OCI-LY1 (cell line): ENCODE measurements at regions not wholly inside any gene's neighbourhood (a gene's known extent, or its start where the extent isn't known, plus 50 kb on each side); places are given as distances from the start of the nearest gene placed in this dataset.

ENCODE experiments used
- H2AFZ ChIP-seq: fragments of 200-600 bp; sonication (generic), shearing (Covaris generic); 2 replicates; pipeline ENCODE4 v1.6.0; 2014; ENCODE audit warnings: antibody characterized with exemption, mild to moderate bottlenecking, low read length
- H3F3A ChIP-seq: fragments of 200-600 bp; sonication (generic), shearing (Covaris generic); 2 replicates; pipeline ENCODE4 v1.6.0; 2014; ENCODE audit warnings: mild to moderate bottlenecking, antibody characterized with exemption, low read length, moderate library complexity; ENCODE audit not compliant: insufficient read depth
- H3K27ac ChIP-seq: fragments of 200-600 bp; sonication (generic); 2 replicates; pipeline ENCODE4 v1.5.1; 2014; ENCODE audit warnings: low read length, mixed run types, mild to moderate bottlenecking, low read depth; ENCODE audit not compliant: poor library complexity, severe bottlenecking
- H3K27me3 ChIP-seq: fragments of 200-600 bp; sonication (generic); 2 replicates; pipeline ENCODE4 v1.6.0; 2014; ENCODE audit warnings: antibody characterized with exemption, mild to moderate bottlenecking, low read length, moderate library complexity; ENCODE audit not compliant: insufficient read depth
- H3K36me3 ChIP-seq: fragments of 200-600 bp; sonication (generic); 2 replicates; pipeline ENCODE4 v1.6.1; 2014; ENCODE audit warnings: mild to moderate bottlenecking, antibody characterized with exemption, low read length, moderate library complexity, mixed read lengths; ENCODE audit not compliant: insufficient read depth
- H3K4me1 ChIP-seq: fragments of 200-600 bp; sonication (generic); 2 replicates; pipeline ENCODE4 v1.5.1; 2014; ENCODE audit warnings: mild to moderate bottlenecking, low read length, moderate library complexity; ENCODE audit not compliant: insufficient read depth, severe bottlenecking
- H3K4me2 ChIP-seq: fragments of 200-600 bp; sonication (generic), shearing (Covaris generic); 2 replicates; pipeline ENCODE4 v1.6.1; 2014; ENCODE audit warnings: low read length
- H3K4me3 ChIP-seq: fragments of 200-600 bp; sonication (generic); 2 replicates; pipeline ENCODE4 v1.5.1; 2014; ENCODE audit warnings: low read length, low read depth, mild to moderate bottlenecking, mixed read lengths; ENCODE audit not compliant: poor library complexity, severe bottlenecking
- H3K79me2 ChIP-seq: fragments of 200-600 bp; shearing (Covaris generic); 2 replicates; pipeline ENCODE4 v1.6.1; 2016; ENCODE audit warnings: mixed run types, low read length, mixed read lengths; ENCODE audit not compliant: insufficient read depth
- H3K9ac ChIP-seq: fragments of 200-600 bp; sonication (generic), shearing (Covaris generic); 2 replicates; pipeline ENCODE4 v1.6.1; 2014; ENCODE audit warnings: mild to moderate bottlenecking, low read length, mixed read lengths
- H3K9me2 ChIP-seq: fragments of 200-600 bp; sonication (generic), shearing (Covaris generic); 2 replicates; pipeline ENCODE4 v1.6.1; 2014; ENCODE audit warnings: low read depth, mild to moderate bottlenecking, low read length, mixed read lengths
- H3K9me3 ChIP-seq: fragments of 200-600 bp; shearing (Covaris generic); 2 replicates; pipeline ENCODE4 v1.6.1; 2014; ENCODE audit warnings: low read length, mixed read lengths
- H4K20me1 ChIP-seq: fragments of 200-600 bp; sonication (generic), shearing (Covaris generic); 2 replicates; pipeline ENCODE4 v1.6.0; 2016; ENCODE audit warnings: mild to moderate bottlenecking, low read length; ENCODE audit not compliant: insufficient read depth
- EZH2 ChIP-seq: fragments of 200-600 bp; sonication (generic), shearing (Covaris generic); IDR thresholded peaks from 2 replicates; pipeline ENCODE4 v1.8.0; 2017; ENCODE audit warnings: borderline replicate concordance, mixed run types, mild to moderate bottlenecking, antibody characterized with exemption, low read length, moderate library complexity, mixed read lengths
- TF ChIP-seq, protein P1 (sequence below): fragments of 200-600 bp; sonication (generic), shearing (Covaris generic); IDR thresholded peaks from 2 replicates; pipeline ENCODE4 v1.5.1; 2017; ENCODE audit warnings: mild to moderate bottlenecking, antibody characterized with exemption, low read length, moderate library complexity, mixed read lengths

DNA sequence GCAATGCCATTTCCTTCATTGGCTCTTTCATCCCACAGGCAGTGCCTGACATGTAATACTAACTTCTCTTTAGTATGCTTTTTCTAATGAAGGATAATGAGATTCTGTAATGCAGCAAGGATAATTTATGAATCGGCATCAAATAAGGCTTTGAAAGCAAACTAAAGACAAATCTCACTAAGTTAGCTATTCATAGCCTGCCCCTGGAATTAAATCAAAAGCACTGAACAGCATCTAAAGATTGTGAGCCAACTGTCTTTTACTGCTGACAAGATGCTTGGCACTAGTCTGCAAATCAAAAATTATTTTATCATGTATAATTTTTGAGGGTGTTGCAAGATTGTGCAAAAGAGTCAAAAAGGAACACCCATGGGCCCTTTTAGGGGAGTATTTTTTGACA, 265.0 kb downstream of the CASP12 start:
- H3F3A ChIP-seq, result no peaks in the 10 kb centered on the region
- no peaks in the 10 kb centered on the region for H3K79me2 ChIP-seq
- no peak overlapping the region for H3K9ac ChIP-seq
- no peaks in the 10 kb centered on the region for H3K9me2 ChIP-seq
- no peaks in the 10 kb centered on the region for H4K20me1 ChIP-seq
- TF ChIP-seq EZH2, result no peak
- TF ChIP-seq, protein P1, sequence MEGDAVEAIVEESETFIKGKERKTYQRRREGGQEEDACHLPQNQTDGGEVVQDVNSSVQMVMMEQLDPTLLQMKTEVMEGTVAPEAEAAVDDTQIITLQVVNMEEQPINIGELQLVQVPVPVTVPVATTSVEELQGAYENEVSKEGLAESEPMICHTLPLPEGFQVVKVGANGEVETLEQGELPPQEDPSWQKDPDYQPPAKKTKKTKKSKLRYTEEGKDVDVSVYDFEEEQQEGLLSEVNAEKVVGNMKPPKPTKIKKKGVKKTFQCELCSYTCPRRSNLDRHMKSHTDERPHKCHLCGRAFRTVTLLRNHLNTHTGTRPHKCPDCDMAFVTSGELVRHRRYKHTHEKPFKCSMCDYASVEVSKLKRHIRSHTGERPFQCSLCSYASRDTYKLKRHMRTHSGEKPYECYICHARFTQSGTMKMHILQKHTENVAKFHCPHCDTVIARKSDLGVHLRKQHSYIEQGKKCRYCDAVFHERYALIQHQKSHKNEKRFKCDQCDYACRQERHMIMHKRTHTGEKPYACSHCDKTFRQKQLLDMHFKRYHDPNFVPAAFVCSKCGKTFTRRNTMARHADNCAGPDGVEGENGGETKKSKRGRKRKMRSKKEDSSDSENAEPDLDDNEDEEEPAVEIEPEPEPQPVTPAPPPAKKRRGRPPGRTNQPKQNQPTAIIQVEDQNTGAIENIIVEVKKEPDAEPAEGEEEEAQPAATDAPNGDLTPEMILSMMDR, result no peak
- H3K36me3 ChIP-seq, result no peaks in the 10 kb centered on the region
- no peak overlapping the region for H3K4me3 ChIP-seq
- H3K4me1 ChIP-seq, result no peaks in the 10 kb centered on the region
- H3K27ac ChIP-seq, result no peak overlapping the region
- no peak overlapping the region for H3K4me2 ChIP-seq
- H2AFZ ChIP-seq, result no peak overlapping the region
- no peaks in the 10 kb centered on the region for H3K9me3 ChIP-seq
- H3K27me3 ChIP-seq, result no peaks in the 10 kb centered on the region

DNA sequence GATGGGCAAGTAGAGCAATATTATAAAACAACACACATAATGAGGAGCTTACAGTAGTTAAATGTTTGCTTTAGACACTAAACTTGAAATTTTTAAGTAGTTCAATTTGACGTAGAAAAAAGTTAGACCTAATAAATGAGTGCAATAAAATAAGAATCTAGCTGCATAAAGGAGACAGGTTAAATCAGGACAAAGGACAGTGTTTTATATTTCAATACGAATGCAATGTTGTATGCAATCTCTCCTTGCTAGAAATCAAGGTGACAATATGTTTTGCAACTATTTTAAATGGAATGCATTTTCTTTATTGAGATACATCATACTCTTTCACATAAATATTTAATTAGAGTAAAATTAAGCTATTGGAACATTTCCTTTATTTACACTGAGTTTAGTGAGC, 267.9 kb downstream of the CASP12 start:
- Histone ChIP-seq H3K4me1 (no peaks in the 10 kb centered on the region), H3K4me2 (no peak overlapping the region), H3K79me2 (no peaks in the 10 kb centered on the region), H3K27ac (no peak overlapping the region), H3K36me3 (no peaks in the 10 kb centered on the region), H3K9me2 (no peaks in the 10 kb centered on the region), H3K4me3 (no peak overlapping the region), H3K9me3 (no peaks in the 10 kb centered on the region), H4K20me1 (no peaks in the 10 kb centered on the region), H3K9ac (no peak overlapping the region), H3F3A (no peaks in the 10 kb centered on the region), H3K27me3 (no peaks in the 10 kb centered on the region), H2AFZ (no peak overlapping the region)
- no peak for TF ChIP-seq EZH2
- TF ChIP-seq, protein P1, result no peak

DNA sequence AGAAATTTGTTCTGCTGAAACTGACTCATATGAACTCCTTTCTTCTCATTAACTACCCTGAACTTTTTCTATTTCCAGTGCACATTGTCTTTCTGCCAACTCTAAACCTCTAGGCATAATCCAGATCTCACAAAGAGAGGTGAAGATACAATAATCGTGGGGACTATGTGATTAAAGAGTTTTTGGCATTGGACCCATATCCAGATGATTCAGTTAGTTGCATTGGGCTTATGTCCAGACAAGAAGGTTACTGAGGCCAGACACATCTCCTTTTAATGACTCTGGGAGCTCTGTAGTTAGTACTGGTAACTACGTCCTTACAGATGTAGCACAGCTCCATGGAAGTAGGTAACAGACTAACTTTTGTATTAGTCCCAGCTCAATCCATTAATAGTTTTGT, 273.0 kb downstream of the CASP12 start:
- no peak overlapping the region for H3K4me2 ChIP-seq
- no peak overlapping the region for H3K9ac ChIP-seq
- H3K27me3 ChIP-seq, result no peaks in the 10 kb centered on the region
- TF ChIP-seq EZH2, result no peak
- TF ChIP-seq, protein P1, result no peak
- H3K79me2 ChIP-seq, result no peaks in the 10 kb centered on the region
- no peak overlapping the region for H3K4me3 ChIP-seq
- H3K9me3 ChIP-seq, result no peaks in the 10 kb centered on the region
- no peak overlapping the region for H2AFZ ChIP-seq
- H3F3A ChIP-seq, result no peaks in the 10 kb centered on the region
- H4K20me1 ChIP-seq, result no peaks in the 10 kb centered on the region
- H3K9me2 ChIP-seq, result no peaks in the 10 kb centered on the region
- H3K27ac ChIP-seq, result no peak overlapping the region
- H3K4me1 ChIP-seq, result no peaks in the 10 kb centered on the region
- no peaks in the 10 kb centered on the region for H3K36me3 ChIP-seq
